ENCODE measurements at regions not wholly inside any gene's neighbourhood (a gene's known extent, or its start where the extent isn't known, plus 50 kb on each side); places are given as distances from the start of the nearest gene placed in this dataset.

DNA sequence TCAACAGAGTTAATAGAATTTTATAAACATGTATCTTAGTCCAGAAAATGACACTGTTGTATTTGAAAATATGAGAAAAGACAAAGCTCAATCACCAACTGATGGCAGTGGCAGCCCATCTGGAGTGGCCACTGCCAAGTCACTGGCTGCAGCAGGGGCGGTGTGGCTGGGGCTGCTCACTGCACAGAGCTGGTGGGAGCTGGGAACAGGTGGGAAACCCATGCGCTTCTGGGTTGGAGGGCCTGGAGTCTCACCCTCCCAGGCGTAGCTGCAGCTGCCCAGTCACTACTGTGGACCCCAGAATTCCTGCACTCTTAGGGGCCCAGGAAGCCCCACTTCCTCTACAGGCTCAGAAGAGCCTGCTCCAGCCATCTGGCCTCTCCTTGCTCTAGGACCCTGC lies 251.8 kb upstream of the NDST4 start:
- H3K36me3 ChIP-seq, result no peaks in the 10 kb centered on the region
- DNase-seq, result no peak
- H3K9me3 ChIP-seq, result peaks cover 0 to 11% (median 5%) of the 10 kb centered on the region in 4 donors
- WGBS, 5 donors, result 69 to 89% (median 75%) methylated on average over 3 of the region's 3 CpGs
- H3K27me3 ChIP-seq, result no peaks in the 10 kb centered on the region
- H3K27ac ChIP-seq, result no peak overlapping the region
- no peak for TF ChIP-seq POLR2A (IDR thresholded peaks at IDR 0.05)
- TF ChIP-seq, protein P1, sequence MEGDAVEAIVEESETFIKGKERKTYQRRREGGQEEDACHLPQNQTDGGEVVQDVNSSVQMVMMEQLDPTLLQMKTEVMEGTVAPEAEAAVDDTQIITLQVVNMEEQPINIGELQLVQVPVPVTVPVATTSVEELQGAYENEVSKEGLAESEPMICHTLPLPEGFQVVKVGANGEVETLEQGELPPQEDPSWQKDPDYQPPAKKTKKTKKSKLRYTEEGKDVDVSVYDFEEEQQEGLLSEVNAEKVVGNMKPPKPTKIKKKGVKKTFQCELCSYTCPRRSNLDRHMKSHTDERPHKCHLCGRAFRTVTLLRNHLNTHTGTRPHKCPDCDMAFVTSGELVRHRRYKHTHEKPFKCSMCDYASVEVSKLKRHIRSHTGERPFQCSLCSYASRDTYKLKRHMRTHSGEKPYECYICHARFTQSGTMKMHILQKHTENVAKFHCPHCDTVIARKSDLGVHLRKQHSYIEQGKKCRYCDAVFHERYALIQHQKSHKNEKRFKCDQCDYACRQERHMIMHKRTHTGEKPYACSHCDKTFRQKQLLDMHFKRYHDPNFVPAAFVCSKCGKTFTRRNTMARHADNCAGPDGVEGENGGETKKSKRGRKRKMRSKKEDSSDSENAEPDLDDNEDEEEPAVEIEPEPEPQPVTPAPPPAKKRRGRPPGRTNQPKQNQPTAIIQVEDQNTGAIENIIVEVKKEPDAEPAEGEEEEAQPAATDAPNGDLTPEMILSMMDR (IDR thresholded peaks at IDR 0.05), result no peak
- no peak for TF ChIP-seq EP300 (IDR thresholded peaks at IDR 0.05)
- no peak for TF ChIP-seq POLR2AphosphoS5 (IDR thresholded peaks at IDR 0.05)
- intact Hi-C loops (cut with DNase I; ENCODE audit: low total_unique reads), result no loop called here
- no peak overlapping the region for H3K4me3 ChIP-seq
- no peaks in the 10 kb centered on the region for H3K4me1 ChIP-seq

DNA sequence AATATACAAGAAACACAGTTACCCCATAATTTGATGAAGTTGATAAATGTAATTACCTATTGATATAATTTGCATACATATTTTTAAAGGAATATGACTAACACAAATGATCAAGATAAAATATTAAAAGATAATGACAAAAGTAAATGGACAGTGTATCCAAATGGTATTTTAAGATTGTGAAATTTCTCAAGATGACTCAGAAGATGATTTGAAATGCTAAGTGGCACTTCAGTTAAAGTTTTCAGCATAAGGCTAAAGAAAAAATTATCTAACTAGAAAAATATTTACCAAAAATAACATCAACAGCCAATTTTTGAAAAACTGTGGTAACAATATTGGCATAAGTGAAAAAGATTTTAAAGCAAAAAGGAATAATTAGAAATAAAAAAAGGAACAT lies 248.4 kb upstream of the NDST4 start:
- H3K27me3 ChIP-seq, result no peaks in the 10 kb centered on the region
- peaks cover 0 to 11% (median 5%) of the 10 kb centered on the region in 4 donors for H3K9me3 ChIP-seq
- no peak for DNase-seq
- intact Hi-C loops (cut with DNase I; ENCODE audit: low total_unique reads), result no loop called here
- no peak overlapping the region for H3K4me3 ChIP-seq
- TF ChIP-seq POLR2A (IDR thresholded peaks at IDR 0.05) (no peak), POLR2AphosphoS5 (IDR thresholded peaks at IDR 0.05) (no peak), EP300 (IDR thresholded peaks at IDR 0.05) (no peak)
- TF ChIP-seq, protein P1 (IDR thresholded peaks at IDR 0.05), result no peak
- no peaks in the 10 kb centered on the region for H3K4me1 ChIP-seq
- no peak overlapping the region for H3K27ac ChIP-seq
- no peaks in the 10 kb centered on the region for H3K36me3 ChIP-seq

DNA sequence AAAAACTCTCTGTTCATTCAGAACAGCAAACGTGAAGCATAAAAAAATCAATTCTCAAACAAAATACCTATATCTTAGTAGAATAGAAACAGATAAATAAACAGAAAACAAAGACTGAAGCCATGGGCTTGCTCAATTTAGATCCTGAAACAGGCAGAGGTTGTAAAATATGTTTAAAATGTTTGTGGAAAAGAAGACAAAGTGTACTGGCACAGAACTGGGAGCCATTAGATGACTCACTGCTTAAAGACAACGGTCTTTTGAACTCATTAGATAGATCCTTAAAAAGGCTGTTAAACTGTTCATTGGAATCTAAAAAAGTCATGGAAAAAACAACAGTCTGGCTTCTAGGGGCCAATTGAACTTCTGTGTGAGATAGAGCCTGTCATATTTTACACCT lies 247.0 kb upstream of the NDST4 start:
- no peaks in the 10 kb centered on the region for H3K27me3 ChIP-seq
- H3K4me1 ChIP-seq, result no peaks in the 10 kb centered on the region
- no peak for DNase-seq
- intact Hi-C loops (cut with DNase I; ENCODE audit: low total_unique reads), result no loop called here
- H3K27ac ChIP-seq, result no peak overlapping the region
- TF ChIP-seq, protein P1 (IDR thresholded peaks at IDR 0.05), result no peak
- WGBS, 5 donors, result 41 to 55% (median 44%) methylated on average over 2 of the region's 2 CpGs
- peaks cover 0 to 9% (median 2%) of the 10 kb centered on the region in 4 donors for H3K9me3 ChIP-seq
- H3K36me3 ChIP-seq, result no peaks in the 10 kb centered on the region
- no peak overlapping the region for H3K4me3 ChIP-seq

DNA sequence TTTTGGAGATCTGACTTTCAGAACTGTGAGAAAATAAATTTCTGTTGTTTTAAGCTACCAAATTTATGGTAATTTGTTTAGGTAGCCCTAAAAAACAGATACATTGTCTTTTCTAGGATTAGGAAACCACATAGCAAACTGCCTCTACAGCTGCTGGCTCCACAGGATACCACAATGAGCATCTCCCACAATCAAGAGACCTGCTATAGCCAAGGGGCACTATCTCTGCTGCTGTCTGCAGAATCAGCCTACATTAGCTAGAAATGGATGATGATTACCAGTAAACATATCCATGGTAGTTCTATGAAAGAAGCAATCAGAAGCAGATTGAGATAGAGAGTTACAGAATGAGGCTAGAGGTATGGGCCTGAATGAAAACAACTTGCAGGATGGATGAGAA lies 244.4 kb upstream of the NDST4 start:
- no peak for DNase-seq
- TF ChIP-seq POLR2A (IDR thresholded peaks at IDR 0.05), result no peak
- TF ChIP-seq EP300 (IDR thresholded peaks at IDR 0.05), result no peak
- TF ChIP-seq POLR2AphosphoS5 (IDR thresholded peaks at IDR 0.05), result no peak
- TF ChIP-seq, protein P1 (IDR thresholded peaks at IDR 0.05), result no peak
- H3K27me3 ChIP-seq, result no peaks in the 10 kb centered on the region
- H3K4me3 ChIP-seq, result no peak overlapping the region
- no peak overlapping the region for H3K27ac ChIP-seq
- intact Hi-C loops (cut with DNase I; ENCODE audit: low total_unique reads), result no loop called here
- H3K4me1 ChIP-seq, result no peaks in the 10 kb centered on the region
- H3K9me3 ChIP-seq, result peaks cover 0 to 33% (median 19%) of the 10 kb centered on the region in 4 donors
- H3K36me3 ChIP-seq, result no peaks in the 10 kb centered on the region

DNA sequence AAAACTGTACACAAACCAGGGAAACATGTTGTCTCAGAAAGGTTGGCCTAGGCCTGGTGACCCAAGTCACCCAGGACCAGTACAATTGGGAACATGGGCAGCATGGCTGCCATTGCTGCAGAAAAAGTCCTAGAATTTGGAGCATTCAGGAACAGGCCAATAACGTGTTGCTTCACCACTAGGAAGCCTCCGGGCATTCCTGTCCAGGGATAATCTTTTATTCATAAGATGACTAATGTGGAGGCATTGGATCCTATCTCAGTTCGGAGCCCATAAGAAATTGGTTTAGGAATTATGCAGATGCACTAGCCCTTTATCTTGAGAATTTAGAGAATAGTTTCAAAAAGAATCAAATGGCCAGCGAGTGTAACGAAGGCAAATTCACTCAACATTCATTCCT lies 242.8 kb upstream of the NDST4 start:
- no peaks in the 10 kb centered on the region for H3K4me1 ChIP-seq
- WGBS, 5 donors, result 87 to 95% (median 90%) methylated on average over 5 of the region's 5 CpGs
- H3K27me3 ChIP-seq, result no peaks in the 10 kb centered on the region
- H3K4me3 ChIP-seq, result no peak overlapping the region
- no peak overlapping the region for H3K27ac ChIP-seq
- no peak for TF ChIP-seq POLR2AphosphoS5 (IDR thresholded peaks at IDR 0.05)
- TF ChIP-seq POLR2A (IDR thresholded peaks at IDR 0.05), result no peak
- TF ChIP-seq, protein P1 (IDR thresholded peaks at IDR 0.05), result no peak
- TF ChIP-seq EP300 (IDR thresholded peaks at IDR 0.05), result no peak
- DNase-seq, result no peak
- intact Hi-C loops (cut with DNase I; ENCODE audit: low total_unique reads), result no loop called here
- peaks cover 0 to 36% (median 22%) of the 10 kb centered on the region in 4 donors for H3K9me3 ChIP-seq
- H3K36me3 ChIP-seq, result no peaks in the 10 kb centered on the region
